ENCODE measurements at regions not wholly inside any gene's neighbourhood (a gene's known extent, or its start where the extent isn't known, plus 50 kb on each side); places are given as distances from the start of the nearest gene placed in this dataset.

GRCh38 chr5:5666076-5666365, 243.5 kb downstream of the ICE1 start:
- TF ChIP-seq, protein P1, sequence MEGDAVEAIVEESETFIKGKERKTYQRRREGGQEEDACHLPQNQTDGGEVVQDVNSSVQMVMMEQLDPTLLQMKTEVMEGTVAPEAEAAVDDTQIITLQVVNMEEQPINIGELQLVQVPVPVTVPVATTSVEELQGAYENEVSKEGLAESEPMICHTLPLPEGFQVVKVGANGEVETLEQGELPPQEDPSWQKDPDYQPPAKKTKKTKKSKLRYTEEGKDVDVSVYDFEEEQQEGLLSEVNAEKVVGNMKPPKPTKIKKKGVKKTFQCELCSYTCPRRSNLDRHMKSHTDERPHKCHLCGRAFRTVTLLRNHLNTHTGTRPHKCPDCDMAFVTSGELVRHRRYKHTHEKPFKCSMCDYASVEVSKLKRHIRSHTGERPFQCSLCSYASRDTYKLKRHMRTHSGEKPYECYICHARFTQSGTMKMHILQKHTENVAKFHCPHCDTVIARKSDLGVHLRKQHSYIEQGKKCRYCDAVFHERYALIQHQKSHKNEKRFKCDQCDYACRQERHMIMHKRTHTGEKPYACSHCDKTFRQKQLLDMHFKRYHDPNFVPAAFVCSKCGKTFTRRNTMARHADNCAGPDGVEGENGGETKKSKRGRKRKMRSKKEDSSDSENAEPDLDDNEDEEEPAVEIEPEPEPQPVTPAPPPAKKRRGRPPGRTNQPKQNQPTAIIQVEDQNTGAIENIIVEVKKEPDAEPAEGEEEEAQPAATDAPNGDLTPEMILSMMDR (IDR thresholded peaks at IDR 0.05) = no peak
- TF ChIP-seq POLR2A (IDR thresholded peaks at IDR 0.05) = no peak
